Mammary epithelial cell (primary cell): ENCODE measurements at regions not wholly inside any gene's neighbourhood (a gene's known extent, or its start where the extent isn't known, plus 50 kb on each side); places are given as distances from the start of the nearest gene placed in this dataset.

Source experiments
- CTCF ChIP-seq, 2 donors: IDR thresholded peaks in 1 of 2; conservative IDR thresholded peaks in 1 of 2; 2 replicates each; pipeline ENCODE4 v1.5.1; 2011 to 2012; ENCODE audit warnings: inconsistent platforms in 2 of 2, low read length in 2 of 2, mild to moderate bottlenecking in 2 of 2, control low read depth in 1 of 2, low read depth in 1 of 2; ENCODE audit not compliant: insufficient read depth in 1 of 2; ENCODE audit errors: extremely low read depth in 1 of 2
- EZH2 ChIP-seq: IDR thresholded peaks from 2 replicates; pipeline ENCODE4 v1.6.1; 2012; ENCODE audit warnings: low read length, inconsistent platforms, borderline replicate concordance

GRCh38 chr6:132147530-132148011 is 196.4 kb upstream of the CCN2 start:
- TF ChIP-seq EZH2: no peak
- no peak for TF ChIP-seq CTCF (conservative IDR thresholded peaks at IDR 0.05 in 1 of 2, IDR thresholded peaks at IDR 0.05 in 1 of 2; ENCODE audit: extremely low read depth in 1 of 2, insufficient read depth in 1 of 2, low read depth in 1 of 2, low read length in 2 of 2)
